T-helper 2 cell treated with Interferon-gamma antibody and Interleukin-4, amounts not matched to agents 5 μg/mL and 100 μg/mL, for 36 hours (primary cell): ENCODE measurements at regions not wholly inside any gene's neighbourhood (a gene's known extent, or its start where the extent isn't known, plus 50 kb on each side); places are given as distances from the start of the nearest gene placed in this dataset.

Experiments
- DNase-seq: peaks from one replicate; pipeline ENCODE4 v3.0.0; 2021; ENCODE audit warnings: low spot score
- H3K27ac Mint-ChIP-seq: one replicate; pipeline ENCODE4 v1.8.0; 2021; ENCODE audit warnings: mild to moderate bottlenecking, mixed read lengths
- H3K27me3 Mint-ChIP-seq: one replicate; pipeline ENCODE4 v1.8.0; 2021; ENCODE audit warnings: low read depth, mixed read lengths
- H3K36me3 Mint-ChIP-seq: one replicate; pipeline ENCODE4 v1.8.0; 2021; ENCODE audit warnings: low read depth, mixed read lengths
- H3K4me1 Mint-ChIP-seq: one replicate; pipeline ENCODE4 v1.8.0; 2021; ENCODE audit warnings: low read depth, mixed read lengths
- H3K4me3 Mint-ChIP-seq: one replicate; pipeline ENCODE4 v1.8.0; 2022; ENCODE audit warnings: mild to moderate bottlenecking, moderate library complexity, mixed read lengths
- H3K9me3 Mint-ChIP-seq: one replicate; pipeline ENCODE4 v1.8.0; 2021; ENCODE audit warnings: mixed read lengths

DNA sequence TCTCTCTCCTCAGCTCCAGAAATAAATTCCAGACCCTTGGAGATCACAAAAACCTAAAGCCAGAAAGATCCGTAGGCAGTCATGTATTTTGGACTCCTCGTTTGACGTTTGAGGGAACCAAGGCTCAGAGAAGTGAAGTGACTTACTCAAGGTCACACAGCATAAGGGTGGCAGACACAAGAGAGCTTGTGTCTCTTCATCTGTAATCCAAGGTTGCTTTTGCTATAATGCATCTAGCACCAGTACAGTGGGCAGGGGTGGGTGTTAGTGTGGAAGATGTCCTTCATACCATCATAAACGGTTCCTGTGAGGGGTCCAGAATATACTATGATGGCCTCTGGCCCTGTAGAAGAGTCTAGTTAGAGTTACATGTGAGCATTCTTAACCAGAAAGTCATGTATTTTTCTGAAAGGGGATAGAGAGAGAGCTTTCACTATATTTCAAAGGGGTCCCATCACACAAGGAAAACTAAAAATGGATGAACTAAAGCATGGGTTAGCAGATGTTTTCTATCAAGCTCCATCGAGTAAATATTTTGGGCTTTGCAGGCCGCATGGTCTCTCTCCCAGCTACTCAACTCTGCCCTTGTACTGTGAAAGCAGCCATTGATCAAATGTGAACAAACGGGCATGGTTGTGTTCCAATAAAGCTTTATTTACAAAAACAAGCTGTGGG lies 144.9 kb downstream of the TOMM20 start:
- H3K4me1 Mint-ChIP-seq: peaks cover 63% of the 10 kb centered on the region
- no peaks in the 10 kb centered on the region for H3K27me3 Mint-ChIP-seq
- H3K4me3 Mint-ChIP-seq: no peak overlapping the region
- DNase-seq: no peak
- peaks cover 3% of the 10 kb centered on the region for H3K9me3 Mint-ChIP-seq
- peaks cover 7% of the 10 kb centered on the region for H3K36me3 Mint-ChIP-seq
- peak overlapping the region; percentile 89 for H3K27ac Mint-ChIP-seq

DNA sequence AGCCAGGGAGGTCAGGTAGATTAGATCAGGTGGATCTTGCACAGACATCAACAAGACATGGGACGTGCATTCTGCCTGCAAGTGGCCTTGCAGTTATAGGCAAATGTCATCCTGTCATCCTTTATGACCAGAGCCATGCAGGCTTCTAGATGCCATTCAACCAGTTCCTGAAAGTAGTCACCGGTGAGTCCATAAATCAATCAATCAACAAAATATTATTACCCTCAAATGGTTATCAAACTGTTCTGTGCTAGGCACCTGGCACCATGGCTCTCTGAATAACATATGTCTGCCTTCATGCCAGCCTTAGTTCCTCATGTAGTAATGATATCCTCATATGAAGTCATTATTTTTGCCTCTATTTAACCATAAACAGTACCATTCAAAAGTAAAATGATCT lies 146.9 kb downstream of the TOMM20 start:
- no peak for DNase-seq
- peaks cover 6% of the 10 kb centered on the region for H3K36me3 Mint-ChIP-seq
- H3K27ac Mint-ChIP-seq: peak overlapping the region; percentile 98
- H3K4me1 Mint-ChIP-seq: peaks cover 62% of the 10 kb centered on the region
- no peaks in the 10 kb centered on the region for H3K27me3 Mint-ChIP-seq
- no peak overlapping the region for H3K4me3 Mint-ChIP-seq
- peaks cover 3% of the 10 kb centered on the region for H3K9me3 Mint-ChIP-seq

DNA sequence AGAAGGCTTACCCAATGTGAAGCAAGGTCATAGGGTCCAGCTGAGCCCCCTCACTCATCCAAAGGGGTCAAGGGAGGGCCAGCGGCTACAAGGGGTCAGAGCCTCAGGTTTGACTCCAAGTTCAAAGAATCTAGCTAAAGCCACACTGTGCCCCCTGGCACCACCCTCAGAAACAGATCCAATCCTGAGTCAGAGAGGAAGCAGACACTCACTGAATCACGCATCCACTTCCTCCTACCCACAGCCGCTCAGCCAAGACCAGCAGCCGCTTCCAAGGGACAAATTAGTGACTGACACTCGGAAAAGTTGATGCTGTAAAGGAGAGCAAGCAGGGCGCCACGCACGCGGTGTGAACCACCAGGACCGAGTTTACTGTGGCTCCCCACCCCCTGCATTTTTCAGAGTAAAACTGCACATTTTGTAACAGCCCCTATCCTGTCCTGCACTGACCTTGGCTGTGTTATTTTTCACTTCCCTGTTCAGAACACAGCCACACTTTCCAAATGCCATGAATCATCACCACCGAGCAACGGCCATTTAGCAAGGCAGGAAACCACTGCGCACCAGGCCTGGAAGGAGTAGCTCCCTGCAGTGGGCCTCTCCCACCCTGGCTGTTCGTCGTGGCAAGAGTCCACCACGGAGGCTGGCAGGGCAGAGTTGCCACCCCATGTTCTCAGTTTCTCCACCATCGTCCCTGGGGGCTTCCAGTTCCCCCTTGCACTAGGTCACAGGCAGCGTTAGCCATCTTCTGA lies 147.8 kb downstream of the TOMM20 start:
- DNase-seq: peak; percentile 92
- Mint-ChIP-seq H3K9me3 (peaks cover 3% of the 10 kb centered on the region), H3K27ac (peak overlapping the region; percentile 98), H3K36me3 (peaks cover 3% of the 10 kb centered on the region), H3K4me3 (peak overlapping the region; percentile 68), H3K27me3 (no peaks in the 10 kb centered on the region), H3K4me1 (peaks cover 66% of the 10 kb centered on the region)

DNA sequence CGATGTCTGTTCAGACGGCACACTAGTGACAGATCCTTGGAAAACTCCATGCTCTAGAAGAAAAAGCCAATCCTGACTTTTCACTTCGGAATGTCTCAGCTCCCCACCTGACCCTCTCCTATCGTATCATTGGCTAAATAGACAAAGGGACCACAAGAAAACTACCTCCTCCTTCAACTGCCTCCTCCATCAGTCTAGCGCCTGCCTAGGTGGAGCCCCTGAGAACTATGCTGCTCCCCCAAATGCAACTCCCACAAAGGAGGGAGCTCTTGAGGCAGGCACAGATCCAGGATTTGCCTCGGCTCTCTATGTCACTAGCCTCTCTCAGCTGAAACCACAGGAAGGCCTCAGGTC lies 148.4 kb downstream of the TOMM20 start:
- H3K27me3 Mint-ChIP-seq: no peaks in the 10 kb centered on the region
- H3K36me3 Mint-ChIP-seq: peaks cover 6% of the 10 kb centered on the region
- peak overlapping the region; percentile 68 for H3K4me3 Mint-ChIP-seq
- H3K9me3 Mint-ChIP-seq: peaks cover 3% of the 10 kb centered on the region
- H3K27ac Mint-ChIP-seq: peak overlapping the region; percentile 98
- no peak for DNase-seq
- peaks cover 72% of the 10 kb centered on the region for H3K4me1 Mint-ChIP-seq

DNA sequence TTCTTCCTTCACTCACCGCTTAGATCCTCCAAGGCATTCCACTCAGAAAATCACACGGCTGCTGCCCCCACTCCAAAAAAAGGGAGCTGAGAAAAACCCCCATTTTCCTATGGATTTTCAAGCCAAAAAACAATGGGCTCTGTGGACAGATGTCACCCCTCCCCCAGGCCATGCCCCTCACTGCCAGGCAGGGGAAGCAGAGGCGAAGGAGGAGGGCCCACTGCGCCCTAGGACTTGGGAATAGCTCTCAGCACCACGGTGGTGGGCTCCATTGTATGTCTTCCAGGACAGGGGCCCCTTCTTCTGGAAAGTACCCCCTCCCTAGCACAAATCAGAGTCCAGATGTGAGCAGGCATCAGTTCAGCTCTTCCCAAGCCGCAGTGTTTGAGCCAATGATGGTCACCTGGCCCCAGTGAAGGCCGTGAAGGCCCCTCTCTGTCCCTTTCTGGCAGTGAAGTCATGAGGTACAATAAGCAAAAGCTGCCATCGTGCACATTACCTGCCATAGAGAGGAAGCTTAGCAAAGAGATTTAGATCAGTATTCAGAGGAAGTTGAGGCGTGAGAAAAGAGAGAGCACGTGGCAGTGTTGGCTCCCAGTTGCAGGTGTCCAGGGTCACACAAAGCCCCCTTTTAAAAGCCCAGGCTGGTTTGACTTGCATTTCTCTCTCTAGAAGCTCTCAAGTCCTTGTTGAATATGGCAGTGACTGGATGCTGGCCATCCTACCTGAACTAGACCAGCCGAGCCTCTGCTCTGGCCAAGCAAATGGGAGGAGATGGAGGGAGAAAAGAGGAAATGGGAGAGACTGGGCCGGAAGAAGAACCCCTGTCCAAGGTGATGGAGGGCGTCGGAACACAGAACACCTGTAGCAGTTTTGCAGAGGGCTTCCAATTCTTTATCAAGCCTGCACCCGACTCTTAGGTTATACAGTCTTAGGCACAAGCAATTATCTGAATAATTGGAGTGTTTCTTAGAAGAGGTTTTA lies 149.0 kb downstream of the TOMM20 start:
- peak overlapping the region; percentile 98 for H3K27ac Mint-ChIP-seq
- no peaks in the 10 kb centered on the region for H3K27me3 Mint-ChIP-seq
- H3K4me3 Mint-ChIP-seq: peak overlapping the region; percentile 68
- peaks cover 3% of the 10 kb centered on the region for H3K9me3 Mint-ChIP-seq
- H3K4me1 Mint-ChIP-seq: peaks cover 78% of the 10 kb centered on the region
- peaks cover 6% of the 10 kb centered on the region for H3K36me3 Mint-ChIP-seq
- no peak for DNase-seq

DNA sequence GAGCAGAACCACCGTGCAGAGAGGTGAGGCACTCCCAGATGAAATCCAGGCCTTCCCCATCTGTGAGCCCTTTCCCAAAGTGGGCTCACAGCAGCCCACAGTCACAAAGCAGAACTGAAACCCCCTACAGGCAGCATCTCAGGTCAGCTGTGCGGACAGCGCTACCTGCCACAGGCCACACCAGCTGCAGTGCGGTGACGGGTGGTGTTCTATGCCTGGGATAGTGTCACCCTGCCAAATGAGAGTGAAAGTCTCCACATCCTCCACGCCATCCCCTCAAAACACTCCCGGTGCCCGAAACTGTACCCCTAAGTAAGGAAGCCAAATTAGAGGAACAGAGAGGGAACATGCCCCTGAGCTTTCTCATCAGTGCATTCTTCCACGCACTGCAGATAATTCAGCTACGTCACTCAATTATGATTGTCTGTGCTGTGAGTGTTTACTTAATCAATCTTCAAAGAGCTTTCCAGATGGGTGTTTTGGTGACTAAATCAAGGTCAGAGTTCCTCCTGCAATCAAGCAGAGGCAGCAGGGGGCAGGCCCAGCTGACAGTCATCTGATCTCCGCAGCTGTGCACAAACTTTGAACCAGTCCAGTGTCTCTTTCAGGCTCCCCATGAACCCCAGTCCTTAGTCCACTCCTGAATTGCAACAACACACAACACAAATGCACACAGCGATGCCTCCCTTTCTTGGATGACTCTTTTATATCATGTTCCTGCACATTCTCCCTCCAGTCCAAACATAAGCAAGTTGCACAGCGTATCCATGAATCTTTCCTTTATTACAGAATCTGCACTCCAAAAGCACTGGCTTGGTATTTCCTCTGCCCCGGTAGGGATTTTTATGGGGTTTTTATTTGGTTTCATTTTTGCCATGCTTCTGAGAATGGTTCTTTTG lies 150.0 kb downstream of the TOMM20 start:
- Mint-ChIP-seq H3K27me3 (no peaks in the 10 kb centered on the region), H3K36me3 (peaks cover 4% of the 10 kb centered on the region), H3K4me1 (peaks cover 74% of the 10 kb centered on the region), H3K4me3 (peak overlapping the region; percentile 68), H3K9me3 (peaks cover 3% of the 10 kb centered on the region), H3K27ac (peak overlapping the region; percentile 98)
- DNase-seq: peak; percentile 68

DNA sequence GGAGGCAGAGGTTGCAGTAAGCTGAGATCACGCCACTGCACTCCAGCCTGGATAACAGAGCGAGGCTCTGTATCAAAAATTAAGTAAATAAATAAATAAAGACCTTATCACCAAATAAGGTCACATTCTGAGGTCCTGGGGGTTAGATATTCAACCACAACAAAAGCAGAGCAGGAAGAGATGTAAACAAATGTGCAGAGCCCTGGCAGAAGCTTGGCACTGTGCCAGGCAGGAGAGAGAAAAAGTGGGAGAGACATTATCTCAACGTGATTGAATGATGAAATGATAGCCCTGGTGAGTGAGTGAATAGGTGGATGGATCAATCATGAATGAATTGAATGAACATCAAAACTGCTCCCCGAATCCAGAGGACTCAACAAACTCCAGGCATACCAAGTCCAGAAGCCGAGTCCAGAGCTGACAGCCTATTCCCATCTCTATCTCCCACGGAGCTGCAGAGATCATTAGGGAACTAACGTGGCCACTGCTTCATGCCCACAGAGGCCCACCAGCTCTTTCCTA lies 150.7 kb downstream of the TOMM20 start:
- H3K27ac Mint-ChIP-seq: peak overlapping the region; percentile 98
- H3K36me3 Mint-ChIP-seq: peaks cover 4% of the 10 kb centered on the region
- H3K4me1 Mint-ChIP-seq: peaks cover 76% of the 10 kb centered on the region
- no peak for DNase-seq
- peaks cover 3% of the 10 kb centered on the region for H3K9me3 Mint-ChIP-seq
- no peaks in the 10 kb centered on the region for H3K27me3 Mint-ChIP-seq
- H3K4me3 Mint-ChIP-seq: peak overlapping the region; percentile 68

DNA sequence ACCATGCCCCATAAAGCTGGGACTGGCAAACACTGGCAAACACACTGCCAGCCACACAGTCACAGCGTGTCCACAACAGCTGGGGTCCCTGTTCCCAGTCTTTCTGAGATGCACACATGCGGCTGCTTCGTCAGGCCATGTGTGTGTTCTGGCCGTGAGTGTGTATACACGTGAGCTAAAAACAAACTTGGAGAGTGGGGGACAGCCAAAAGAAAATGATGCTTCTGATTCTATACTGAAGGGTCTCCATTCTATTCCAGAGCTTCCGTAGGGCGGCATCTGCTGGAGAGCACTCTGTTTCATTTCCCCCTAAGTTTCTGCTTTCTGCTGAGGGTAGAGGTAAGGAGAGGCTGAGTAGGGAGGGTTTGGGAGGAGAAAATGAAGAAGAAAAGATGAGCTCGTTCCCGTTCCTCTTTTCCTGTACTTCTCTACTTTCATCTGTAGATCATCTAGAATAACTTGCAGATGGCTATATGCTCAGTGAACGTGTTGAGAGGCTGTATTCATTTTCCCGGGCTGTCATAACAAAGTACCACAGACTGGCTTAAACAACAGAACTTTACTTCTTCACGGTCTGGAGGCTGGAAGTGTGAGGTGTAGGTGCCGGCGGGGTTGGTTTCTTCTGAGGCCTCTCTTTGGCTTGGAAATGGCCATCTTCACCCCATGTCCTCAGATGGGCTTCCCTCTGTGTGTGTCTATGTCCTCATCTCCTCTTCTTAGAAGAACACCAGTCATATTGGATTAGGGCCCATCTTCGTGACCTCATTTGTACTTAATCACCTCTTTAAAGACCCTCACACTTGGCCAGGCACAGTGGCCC lies 151.6 kb downstream of the TOMM20 start:
- Mint-ChIP-seq H3K27ac (peak overlapping the region; percentile 32), H3K4me3 (no peak overlapping the region), H3K27me3 (no peaks in the 10 kb centered on the region), H3K36me3 (peaks cover 6% of the 10 kb centered on the region), H3K4me1 (peaks cover 84% of the 10 kb centered on the region), H3K9me3 (peaks cover 3% of the 10 kb centered on the region)
- no peak for DNase-seq

DNA sequence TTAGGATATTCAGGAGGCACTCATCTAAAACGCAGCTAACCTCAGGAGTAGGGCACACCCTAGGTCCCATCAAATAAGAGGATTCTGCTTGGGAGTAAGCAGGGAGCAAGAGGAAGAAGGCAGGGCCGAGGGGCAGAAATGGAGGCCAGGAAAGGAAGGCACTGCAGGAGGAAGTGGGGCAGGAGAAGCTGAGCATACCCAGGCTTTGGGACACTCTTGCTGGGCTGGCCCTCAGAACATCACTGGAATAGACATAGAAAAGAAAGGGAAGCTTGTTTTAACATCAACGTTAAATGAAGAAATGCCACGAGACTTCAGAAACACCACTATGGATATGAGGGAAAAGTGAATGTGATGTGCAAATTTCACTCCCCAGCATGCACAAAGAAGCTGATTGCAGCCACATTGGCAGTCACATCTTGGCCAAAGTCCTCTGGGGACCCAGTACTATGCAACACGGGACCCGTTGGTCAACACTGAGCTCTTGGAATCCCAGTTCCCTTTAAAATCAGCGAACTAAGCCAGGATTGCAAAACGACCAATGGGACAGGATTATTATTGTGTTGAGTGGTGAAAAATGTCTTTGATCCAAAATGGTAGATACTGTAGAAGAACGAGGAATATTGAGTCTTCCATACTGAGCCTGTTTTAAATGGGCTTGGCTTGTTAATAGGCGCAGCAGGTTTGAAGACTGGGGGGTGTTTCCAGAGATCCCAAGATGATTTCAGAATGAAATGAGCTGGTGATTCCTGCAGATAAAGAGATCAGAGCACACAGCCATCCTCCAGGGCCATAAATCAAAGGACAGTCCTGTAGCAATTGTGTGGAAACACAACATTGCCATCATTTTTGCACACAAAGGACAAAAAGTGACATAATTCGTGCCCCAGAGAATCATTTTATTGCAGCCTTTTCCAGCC lies 152.4 kb downstream of the TOMM20 start:
- peaks cover 3% of the 10 kb centered on the region for H3K9me3 Mint-ChIP-seq
- H3K36me3 Mint-ChIP-seq: peaks cover 6% of the 10 kb centered on the region
- peak overlapping the region; percentile 85 for H3K27ac Mint-ChIP-seq
- H3K4me1 Mint-ChIP-seq: peaks cover 85% of the 10 kb centered on the region
- peak overlapping the region; percentile 13 for H3K4me3 Mint-ChIP-seq
- DNase-seq: no peak
- no peaks in the 10 kb centered on the region for H3K27me3 Mint-ChIP-seq

DNA sequence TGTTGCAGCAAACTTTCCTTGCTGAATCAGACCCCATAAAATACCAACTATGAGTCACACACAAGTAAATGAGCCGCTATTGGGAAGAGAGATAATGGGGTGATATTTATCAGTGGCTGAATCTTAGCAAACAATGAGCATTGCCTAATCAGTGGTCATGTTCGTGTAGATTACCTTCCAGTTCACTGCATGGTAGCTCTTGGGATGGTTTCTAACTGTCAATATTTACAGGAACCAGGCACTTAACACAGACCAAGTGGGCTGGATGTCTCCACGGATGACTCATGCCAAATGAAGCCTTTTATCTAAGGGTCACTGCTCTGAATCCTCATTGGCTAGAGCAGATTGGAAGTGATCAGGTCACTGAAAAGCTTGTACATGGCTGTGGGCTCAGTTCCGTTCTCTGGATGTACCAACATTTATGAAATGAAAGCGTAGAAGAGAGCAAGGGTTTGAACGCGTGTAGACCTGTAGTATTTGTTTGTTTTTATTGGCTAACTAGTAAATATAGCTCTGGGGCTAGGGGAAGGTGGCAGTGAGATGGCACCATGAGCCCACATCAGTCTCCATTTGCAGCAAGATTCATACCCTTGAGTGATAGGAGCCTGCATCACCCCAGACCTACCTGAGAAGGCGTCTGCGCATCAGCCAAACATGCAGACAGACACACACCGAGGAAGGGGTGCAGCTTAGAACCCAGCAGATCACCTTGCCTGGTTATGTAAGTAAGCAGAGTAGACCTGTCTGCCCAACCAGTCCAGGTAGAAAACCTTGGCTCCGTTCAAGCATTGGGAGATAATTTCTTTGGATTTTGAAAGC lies 153.3 kb downstream of the TOMM20 start:
- H3K4me3 Mint-ChIP-seq: peak overlapping the region; percentile 13
- DNase-seq: peak; percentile 61

More for the DNA sequence above, 153.3 kb downstream of the TOMM20 start:
- Mint-ChIP-seq H3K27ac (peak overlapping the region; percentile 85), H3K36me3 (peaks cover 5% of the 10 kb centered on the region), H3K4me1 (peaks cover 85% of the 10 kb centered on the region), H3K9me3 (peaks cover 3% of the 10 kb centered on the region), H3K27me3 (no peaks in the 10 kb centered on the region)
